ENCODE measurements at regions not wholly inside any gene's neighbourhood (a gene's known extent, or its start where the extent isn't known, plus 50 kb on each side); places are given as distances from the start of the nearest gene placed in this dataset.

DNA sequence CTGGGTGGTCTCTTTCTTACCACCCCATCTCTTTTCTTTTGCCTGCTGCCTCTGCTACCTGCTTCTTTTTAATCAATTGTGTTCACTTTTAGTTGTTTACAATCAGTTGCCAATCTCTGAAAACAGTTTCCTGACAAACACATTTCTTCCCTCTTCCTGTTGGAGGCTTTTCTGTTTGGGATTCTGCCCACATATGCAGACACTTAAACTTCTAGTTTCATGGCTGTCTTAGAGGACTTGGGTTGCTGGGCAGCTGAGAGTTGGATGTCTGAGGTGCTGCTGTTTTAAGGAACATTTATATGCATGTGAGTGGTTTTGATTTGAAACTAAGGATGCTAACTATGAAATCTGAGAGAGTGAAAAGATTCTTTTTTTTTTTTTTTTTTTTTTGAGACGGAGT, 112.3 kb upstream of the LIMCH1 start:
- DNase-seq (ENCODE audit: low read depth, low spot score) (no peak), ATAC-seq (no peak)
- BruUV-seq (replicated peaks), result no TSS peak
- H3K36me3 ChIP-seq (ENCODE audit: control insufficient read depth, insufficient read depth, low read length), result no peaks in the 10 kb centered on the region
- H3K27me3 ChIP-seq (ENCODE audit: control insufficient read depth, insufficient read depth, low read length), result no peaks in the 10 kb centered on the region
- H3K4me1 ChIP-seq (ENCODE audit: control insufficient read depth, insufficient read depth, low read length), result no peaks in the 10 kb centered on the region
- H3K9me3 ChIP-seq (ENCODE audit: control insufficient read depth, insufficient read depth, low read depth, low read length), result no peaks in the 10 kb centered on the region
- TF ChIP-seq POLR2AphosphoS5 (IDR thresholded peaks at IDR 0.05; ENCODE audit: low read depth, low read length) (no peak), SIN3A (IDR thresholded peaks at IDR 0.05; ENCODE audit: borderline replicate concordance, insufficient read depth, low read depth, low read length) (no peak), TCF7L2 (IDR thresholded peaks at IDR 0.05; ENCODE audit: low read depth, low read length) (no peak), CTCF (IDR thresholded peaks at IDR 0.05) (no peak)
- TF ChIP-seq, protein P1, sequence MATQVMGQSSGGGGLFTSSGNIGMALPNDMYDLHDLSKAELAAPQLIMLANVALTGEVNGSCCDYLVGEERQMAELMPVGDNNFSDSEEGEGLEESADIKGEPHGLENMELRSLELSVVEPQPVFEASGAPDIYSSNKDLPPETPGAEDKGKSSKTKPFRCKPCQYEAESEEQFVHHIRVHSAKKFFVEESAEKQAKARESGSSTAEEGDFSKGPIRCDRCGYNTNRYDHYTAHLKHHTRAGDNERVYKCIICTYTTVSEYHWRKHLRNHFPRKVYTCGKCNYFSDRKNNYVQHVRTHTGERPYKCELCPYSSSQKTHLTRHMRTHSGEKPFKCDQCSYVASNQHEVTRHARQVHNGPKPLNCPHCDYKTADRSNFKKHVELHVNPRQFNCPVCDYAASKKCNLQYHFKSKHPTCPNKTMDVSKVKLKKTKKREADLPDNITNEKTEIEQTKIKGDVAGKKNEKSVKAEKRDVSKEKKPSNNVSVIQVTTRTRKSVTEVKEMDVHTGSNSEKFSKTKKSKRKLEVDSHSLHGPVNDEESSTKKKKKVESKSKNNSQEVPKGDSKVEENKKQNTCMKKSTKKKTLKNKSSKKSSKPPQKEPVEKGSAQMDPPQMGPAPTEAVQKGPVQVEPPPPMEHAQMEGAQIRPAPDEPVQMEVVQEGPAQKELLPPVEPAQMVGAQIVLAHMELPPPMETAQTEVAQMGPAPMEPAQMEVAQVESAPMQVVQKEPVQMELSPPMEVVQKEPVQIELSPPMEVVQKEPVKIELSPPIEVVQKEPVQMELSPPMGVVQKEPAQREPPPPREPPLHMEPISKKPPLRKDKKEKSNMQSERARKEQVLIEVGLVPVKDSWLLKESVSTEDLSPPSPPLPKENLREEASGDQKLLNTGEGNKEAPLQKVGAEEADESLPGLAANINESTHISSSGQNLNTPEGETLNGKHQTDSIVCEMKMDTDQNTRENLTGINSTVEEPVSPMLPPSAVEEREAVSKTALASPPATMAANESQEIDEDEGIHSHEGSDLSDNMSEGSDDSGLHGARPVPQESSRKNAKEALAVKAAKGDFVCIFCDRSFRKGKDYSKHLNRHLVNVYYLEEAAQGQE (IDR thresholded peaks at IDR 0.05; ENCODE audit: insufficient read depth in 1 of 2, low read depth in 2 of 2, low read length in 1 of 2), result no peak
- H3K4me3 ChIP-seq (ENCODE audit: low read depth in 2 of 2, low read length in 2 of 2), result no peak overlapping the region
- in situ Hi-C loops (cut with HindIII; ENCODE audit: low pct_unique_long_range_greater_than_20kb, low sequenced_read_pairs), result no loop called here
- H3K27ac ChIP-seq (ENCODE audit: low read length), result no peak overlapping the region
- POLR2A ChIA-PET, result no interaction called here
- intact Hi-C loops (cut with micrococcal nuclease; ENCODE audit: unreplicated experiment), result no loop called here
- CTCF ChIA-PET, result no interaction called here

DNA sequence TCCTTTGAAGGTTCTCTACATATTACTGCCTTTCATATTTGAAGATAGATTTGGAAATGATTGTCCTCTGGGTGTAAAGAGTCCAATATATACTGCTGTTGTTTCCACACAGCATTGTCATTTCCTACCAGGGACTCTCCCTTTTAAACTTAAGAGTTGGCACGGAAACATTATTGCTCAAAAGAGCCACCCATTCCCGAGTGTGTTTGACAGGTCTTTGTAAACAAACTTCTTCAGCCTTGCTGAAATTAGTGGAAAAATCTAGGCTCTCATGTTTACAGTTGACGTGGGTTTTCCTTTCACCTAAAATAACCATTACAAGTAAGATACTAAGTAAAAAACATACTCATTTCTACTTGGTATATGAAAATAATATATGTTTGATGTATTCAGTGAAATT, 111.4 kb upstream of the LIMCH1 start:
- Histone ChIP-seq H3K27ac (ENCODE audit: low read length) (no peak overlapping the region), H3K36me3 (ENCODE audit: control insufficient read depth, insufficient read depth, low read length) (no peaks in the 10 kb centered on the region), H3K4me1 (ENCODE audit: control insufficient read depth, insufficient read depth, low read length) (no peaks in the 10 kb centered on the region), H3K27me3 (ENCODE audit: control insufficient read depth, insufficient read depth, low read length) (no peaks in the 10 kb centered on the region), H3K9me3 (ENCODE audit: control insufficient read depth, insufficient read depth, low read depth, low read length) (no peaks in the 10 kb centered on the region), H3K4me3 (ENCODE audit: low read depth in 2 of 2, low read length in 2 of 2) (no peak overlapping the region)
- no TSS peak for BruUV-seq (replicated peaks)
- intact Hi-C loops (cut with micrococcal nuclease; ENCODE audit: unreplicated experiment), result no loop called here
- in situ Hi-C loops (cut with HindIII; ENCODE audit: low pct_unique_long_range_greater_than_20kb, low sequenced_read_pairs), result no loop called here
- TF ChIP-seq TCF7L2 (IDR thresholded peaks at IDR 0.05; ENCODE audit: low read depth, low read length), result no peak
- no peak for TF ChIP-seq SIN3A (IDR thresholded peaks at IDR 0.05; ENCODE audit: borderline replicate concordance, insufficient read depth, low read depth, low read length)
- TF ChIP-seq POLR2AphosphoS5 (IDR thresholded peaks at IDR 0.05; ENCODE audit: low read depth, low read length), result no peak
- no peak for TF ChIP-seq CTCF (IDR thresholded peaks at IDR 0.05)
- TF ChIP-seq, protein P1 (IDR thresholded peaks at IDR 0.05; ENCODE audit: insufficient read depth in 1 of 2, low read depth in 2 of 2, low read length in 1 of 2), result no peak
- ATAC-seq (no peak), DNase-seq (ENCODE audit: low read depth, low spot score) (no peak)
- CTCF ChIA-PET, result no interaction called here
- POLR2A ChIA-PET, result interaction anchor here (0.6 kb wide), 1 partner anchor 152 kb away, joined by 3 read pairs; no protein-coding TSS in a partner anchor

All from Panc1 (cell line).